ENCODE measurements at regions not wholly inside any gene's neighbourhood (a gene's known extent, or its start where the extent isn't known, plus 50 kb on each side); places are given as distances from the start of the nearest gene placed in this dataset.

GRCh38 chr4:14217401-14217800 lies 589.9 kb upstream of the BOD1L1 start:
- Mint-ChIP-seq H3K4me3 (no peak overlapping the region), H3K27ac (no peak overlapping the region), H3K4me1 (ENCODE audit: low read depth in 2 of 2) (no peaks in the 10 kb centered on the region), H3K36me3 (ENCODE audit: insufficient read depth) (no peaks in the 10 kb centered on the region), H3K9me3 (peaks cover 4 to 7% of the 10 kb centered on the region in 2 donors), H3K27me3 (no peaks in the 10 kb centered on the region)
- ATAC-seq (replicated peaks) (no peak), DNase-seq (no peak)

- DNase-seq (no peak), ATAC-seq (replicated peaks) (no peak)
- Mint-ChIP-seq H3K27me3 (no peaks in the 10 kb centered on the region), H3K4me1 (ENCODE audit: low read depth in 2 of 2) (no peaks in the 10 kb centered on the region), H3K9me3 (peaks cover 4 to 7% of the 10 kb centered on the region in 2 donors), H3K4me3 (no peak overlapping the region), H3K36me3 (ENCODE audit: insufficient read depth) (no peaks in the 10 kb centered on the region), H3K27ac (no peak overlapping the region)
Observed at GRCh38 chr4:14218641-14219040, 591.1 kb upstream of the BOD1L1 start.

- Mint-ChIP-seq H3K36me3 (ENCODE audit: insufficient read depth) (no peaks in the 10 kb centered on the region), H3K4me3 (no peak overlapping the region), H3K27me3 (no peaks in the 10 kb centered on the region), H3K9me3 (peaks cover under 1 to 4% of the 10 kb centered on the region in 2 donors), H3K4me1 (ENCODE audit: low read depth in 2 of 2) (no peaks in the 10 kb centered on the region), H3K27ac (no peak overlapping the region)
- no peak for DNase-seq
- ATAC-seq (replicated peaks), result no peak
Observed at GRCh38 chr4:14221176-14221575, 593.7 kb upstream of the BOD1L1 start.

- Mint-ChIP-seq H3K27ac (no peak overlapping the region), H3K4me1 (ENCODE audit: low read depth in 2 of 2) (no peaks in the 10 kb centered on the region), H3K4me3 (no peak overlapping the region), H3K36me3 (ENCODE audit: insufficient read depth) (no peaks in the 10 kb centered on the region), H3K9me3 (peaks cover 0 to 4% of the 10 kb centered on the region in 2 donors), H3K27me3 (no peaks in the 10 kb centered on the region)
- ATAC-seq (replicated peaks) (no peak), DNase-seq (no peak)
Observed at GRCh38 chr4:14222377-14223029, 595.0 kb upstream of the BOD1L1 start.

GRCh38 chr4:14223461-14223860 lies 595.9 kb upstream of the BOD1L1 start:
- Mint-ChIP-seq H3K4me1 (ENCODE audit: low read depth in 2 of 2) (no peaks in the 10 kb centered on the region), H3K4me3 (no peak overlapping the region), H3K27me3 (no peaks in the 10 kb centered on the region), H3K9me3 (peaks cover 0 to 3% of the 10 kb centered on the region in 2 donors), H3K36me3 (ENCODE audit: insufficient read depth) (no peaks in the 10 kb centered on the region), H3K27ac (no peak overlapping the region)
- DNase-seq (no peak), ATAC-seq (replicated peaks) (no peak)

GRCh38 chr4:14225688-14226207 lies 598.2 kb upstream of the BOD1L1 start:
- Mint-ChIP-seq H3K4me3 (no peak overlapping the region), H3K9me3 (peaks cover 0 to 3% of the 10 kb centered on the region in 2 donors), H3K36me3 (ENCODE audit: insufficient read depth) (no peaks in the 10 kb centered on the region), H3K4me1 (ENCODE audit: low read depth in 2 of 2) (no peaks in the 10 kb centered on the region), H3K27ac (no peak overlapping the region), H3K27me3 (no peaks in the 10 kb centered on the region)
- no peak for ATAC-seq (replicated peaks)
- DNase-seq, result no peak

- no peaks in the 10 kb centered on the region for H3K4me1 Mint-ChIP-seq (ENCODE audit: low read depth in 2 of 2)
- no peak overlapping the region for H3K27ac Mint-ChIP-seq
- no peaks in the 10 kb centered on the region for H3K9me3 Mint-ChIP-seq
- H3K4me3 Mint-ChIP-seq, result no peak overlapping the region
- DNase-seq (no peak), ATAC-seq (replicated peaks) (no peak)
- H3K36me3 Mint-ChIP-seq (ENCODE audit: insufficient read depth), result no peaks in the 10 kb centered on the region
- no peaks in the 10 kb centered on the region for H3K27me3 Mint-ChIP-seq
Observed at GRCh38 chr4:14233126-14233525, 605.6 kb upstream of the BOD1L1 start.

GRCh38 chr4:14234307-14234706 lies 606.8 kb upstream of the BOD1L1 start:
- no peak overlapping the region for H3K27ac Mint-ChIP-seq
- H3K4me1 Mint-ChIP-seq (ENCODE audit: low read depth in 2 of 2), result no peaks in the 10 kb centered on the region
- ATAC-seq (replicated peaks) (no peak), DNase-seq (no peak)
- no peaks in the 10 kb centered on the region for H3K9me3 Mint-ChIP-seq
- H3K36me3 Mint-ChIP-seq (ENCODE audit: insufficient read depth), result no peaks in the 10 kb centered on the region
- no peaks in the 10 kb centered on the region for H3K27me3 Mint-ChIP-seq
- no peak overlapping the region for H3K4me3 Mint-ChIP-seq

- H3K27ac Mint-ChIP-seq, result no peak overlapping the region
- DNase-seq (no peak), ATAC-seq (replicated peaks) (no peak)
- no peaks in the 10 kb centered on the region for H3K4me1 Mint-ChIP-seq (ENCODE audit: low read depth in 2 of 2)
- H3K9me3 Mint-ChIP-seq, result no peaks in the 10 kb centered on the region
- H3K36me3 Mint-ChIP-seq (ENCODE audit: insufficient read depth), result no peaks in the 10 kb centered on the region
- no peaks in the 10 kb centered on the region for H3K27me3 Mint-ChIP-seq
- no peak overlapping the region for H3K4me3 Mint-ChIP-seq
Observed at GRCh38 chr4:14236359-14236758, 608.8 kb upstream of the BOD1L1 start.

GRCh38 chr4:14237911-14238310 lies 610.4 kb upstream of the BOD1L1 start:
- Mint-ChIP-seq H3K27ac (no peak overlapping the region), H3K4me3 (no peak overlapping the region), H3K27me3 (no peaks in the 10 kb centered on the region), H3K4me1 (ENCODE audit: low read depth in 2 of 2) (no peaks in the 10 kb centered on the region), H3K36me3 (ENCODE audit: insufficient read depth) (no peaks in the 10 kb centered on the region), H3K9me3 (peaks cover 0 to 2% of the 10 kb centered on the region in 2 donors)
- no peak for DNase-seq
- ATAC-seq (replicated peaks), result no peak

GRCh38 chr4:14241574-14241973 lies 614.0 kb upstream of the BOD1L1 start:
- H3K9me3 Mint-ChIP-seq, result peaks cover 6 to 7% of the 10 kb centered on the region in 2 donors
- H3K27ac Mint-ChIP-seq, result no peak overlapping the region
- H3K36me3 Mint-ChIP-seq (ENCODE audit: insufficient read depth), result no peaks in the 10 kb centered on the region
- no peak overlapping the region for H3K4me3 Mint-ChIP-seq
- no peaks in the 10 kb centered on the region for H3K4me1 Mint-ChIP-seq (ENCODE audit: low read depth in 2 of 2)
- DNase-seq, result no peak
- no peak for ATAC-seq (replicated peaks)
- H3K27me3 Mint-ChIP-seq, result no peaks in the 10 kb centered on the region

GRCh38 chr4:14247767-14248166 lies 620.2 kb upstream of the BOD1L1 start:
- Mint-ChIP-seq H3K27ac (no peak overlapping the region), H3K27me3 (no peaks in the 10 kb centered on the region), H3K9me3 (peaks cover 9 to 20% of the 10 kb centered on the region in 2 donors), H3K4me1 (ENCODE audit: low read depth in 2 of 2) (no peaks in the 10 kb centered on the region), H3K4me3 (no peak overlapping the region), H3K36me3 (ENCODE audit: insufficient read depth) (no peaks in the 10 kb centered on the region)
- no peak for DNase-seq
- no peak for ATAC-seq (replicated peaks)

- Mint-ChIP-seq H3K4me3 (no peak overlapping the region), H3K27me3 (no peaks in the 10 kb centered on the region), H3K36me3 (ENCODE audit: insufficient read depth) (peaks cover 2% of the 10 kb centered on the region), H3K27ac (no peak overlapping the region), H3K4me1 (ENCODE audit: low read depth in 2 of 2) (no peaks in the 10 kb centered on the region), H3K9me3 (peaks cover 4 to 19% of the 10 kb centered on the region in 2 donors)
- DNase-seq (no peak), ATAC-seq (replicated peaks) (no peak)
Observed at GRCh38 chr4:14249226-14249625, 621.7 kb upstream of the BOD1L1 start.

- Mint-ChIP-seq H3K4me3 (no peak overlapping the region), H3K9me3 (peaks cover 4 to 17% of the 10 kb centered on the region in 2 donors), H3K4me1 (ENCODE audit: low read depth in 2 of 2) (no peaks in the 10 kb centered on the region), H3K27ac (no peak overlapping the region), H3K36me3 (ENCODE audit: insufficient read depth) (peaks cover 2% of the 10 kb centered on the region), H3K27me3 (no peaks in the 10 kb centered on the region)
- no peak for DNase-seq
- no peak for ATAC-seq (replicated peaks)
Observed at GRCh38 chr4:14254252-14254651, 626.7 kb upstream of the BOD1L1 start.
